Mammary epithelial cell (primary cell): ENCODE measurements at regions not wholly inside any gene's neighbourhood (a gene's known extent, or its start where the extent isn't known, plus 50 kb on each side); places are given as distances from the start of the nearest gene placed in this dataset.

Source experiments
- EZH2 ChIP-seq: IDR thresholded peaks from 2 replicates; pipeline ENCODE4 v1.6.1; 2012; ENCODE audit warnings: low read length, inconsistent platforms, borderline replicate concordance
- TF ChIP-seq, protein P1 (sequence below), 2 donors: IDR thresholded peaks in 1 of 2; conservative IDR thresholded peaks in 1 of 2; 2 replicates each; pipeline ENCODE4 v1.5.1; 2011 to 2012; ENCODE audit warnings: inconsistent platforms in 2 of 2, low read length in 2 of 2, mild to moderate bottlenecking in 2 of 2, control low read depth in 1 of 2, low read depth in 1 of 2; ENCODE audit not compliant: insufficient read depth in 1 of 2; ENCODE audit errors: extremely low read depth in 1 of 2

DNA sequence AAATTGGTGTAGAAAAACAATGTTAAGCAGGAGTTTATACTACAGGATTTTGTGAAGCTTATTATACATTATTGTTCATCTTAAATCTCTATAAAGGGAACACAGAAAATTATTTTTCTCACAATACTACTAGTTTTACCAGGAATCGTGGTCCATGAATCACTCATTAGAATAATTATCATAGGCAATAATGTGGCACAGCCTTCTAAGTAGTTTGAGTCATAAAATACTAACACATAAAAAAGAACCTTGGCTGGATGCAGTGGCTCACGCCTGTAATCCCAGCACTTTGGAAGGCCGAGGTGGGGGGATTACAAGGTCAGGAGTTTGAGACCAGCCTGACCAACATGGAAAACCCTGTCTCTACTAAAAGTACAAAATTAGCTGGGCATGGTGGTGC, 393.1 kb upstream of the ZNF717 start:
- no peak for TF ChIP-seq EZH2
- TF ChIP-seq, protein P1, sequence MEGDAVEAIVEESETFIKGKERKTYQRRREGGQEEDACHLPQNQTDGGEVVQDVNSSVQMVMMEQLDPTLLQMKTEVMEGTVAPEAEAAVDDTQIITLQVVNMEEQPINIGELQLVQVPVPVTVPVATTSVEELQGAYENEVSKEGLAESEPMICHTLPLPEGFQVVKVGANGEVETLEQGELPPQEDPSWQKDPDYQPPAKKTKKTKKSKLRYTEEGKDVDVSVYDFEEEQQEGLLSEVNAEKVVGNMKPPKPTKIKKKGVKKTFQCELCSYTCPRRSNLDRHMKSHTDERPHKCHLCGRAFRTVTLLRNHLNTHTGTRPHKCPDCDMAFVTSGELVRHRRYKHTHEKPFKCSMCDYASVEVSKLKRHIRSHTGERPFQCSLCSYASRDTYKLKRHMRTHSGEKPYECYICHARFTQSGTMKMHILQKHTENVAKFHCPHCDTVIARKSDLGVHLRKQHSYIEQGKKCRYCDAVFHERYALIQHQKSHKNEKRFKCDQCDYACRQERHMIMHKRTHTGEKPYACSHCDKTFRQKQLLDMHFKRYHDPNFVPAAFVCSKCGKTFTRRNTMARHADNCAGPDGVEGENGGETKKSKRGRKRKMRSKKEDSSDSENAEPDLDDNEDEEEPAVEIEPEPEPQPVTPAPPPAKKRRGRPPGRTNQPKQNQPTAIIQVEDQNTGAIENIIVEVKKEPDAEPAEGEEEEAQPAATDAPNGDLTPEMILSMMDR (conservative IDR thresholded peaks at IDR 0.05 in 1 of 2, IDR thresholded peaks at IDR 0.05 in 1 of 2; ENCODE audit: extremely low read depth in 1 of 2, insufficient read depth in 1 of 2, low read depth in 1 of 2, low read length in 2 of 2) = no peak
